ENCODE measurements at regions not wholly inside any gene's neighbourhood (a gene's known extent, or its start where the extent isn't known, plus 50 kb on each side); places are given as distances from the start of the nearest gene placed in this dataset.

DNA sequence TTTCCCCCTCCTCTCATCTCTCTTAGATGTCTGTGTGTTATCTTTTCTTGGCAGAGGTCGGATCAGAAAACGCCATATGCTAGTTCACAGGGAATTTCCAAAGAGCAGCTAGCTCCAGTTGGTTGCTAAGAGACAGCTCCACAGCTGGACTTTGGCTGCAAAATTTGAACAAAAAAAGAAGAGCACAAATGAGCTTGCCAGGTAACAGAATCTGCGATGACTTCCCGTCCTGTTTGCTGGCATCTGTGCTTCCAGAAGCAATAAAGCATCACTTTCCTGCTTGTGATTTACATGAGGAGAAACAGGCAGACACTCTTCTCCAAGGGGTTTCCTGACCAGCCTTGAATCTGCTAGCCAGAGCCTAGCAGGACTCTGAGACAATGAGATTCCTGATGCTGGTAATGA, 596.0 kb upstream of the B3GAT1 start:
- DNase-seq (ENCODE audit: low read depth in 1 of 2, low spot score in 2 of 2), result no peak
- Histone ChIP-seq H3K18ac (ENCODE audit: extremely low read depth, low read length) (no peak overlapping the region; the same call in 1 of the 2 replicates), H2AK5ac (ENCODE audit: low read depth, low read length) (no peak overlapping the region), H3K79me1 (ENCODE audit: low read depth, low read length) (no peaks in the 10 kb centered on the region), H3K4me3 (ENCODE audit: extremely low read depth in 1 of 4, insufficient read depth in 2 of 4, low read depth in 3 of 4, low read length in 4 of 4) (no peak overlapping the region), H3K23me2 (ENCODE audit: low read depth, low read length) (no peaks in the 10 kb centered on the region), H3K9ac (replicated peaks in 1 of 4; ENCODE audit: extremely low read depth in 1 of 4, low read depth in 3 of 4, low read length in 3 of 4) (no peak overlapping the region), H2AFZ (ENCODE audit: low read length) (no peak overlapping the region), H4K20me1 (replicated peaks in 1 of 2; ENCODE audit: control insufficient read depth in 1 of 2, insufficient read depth in 2 of 2, low read length in 2 of 2) (no peaks in the 10 kb centered on the region), H2BK5ac (ENCODE audit: low read depth, low read length) (no peak overlapping the region), H3K27me3 (replicated peaks in 1 of 4; ENCODE audit: control insufficient read depth in 3 of 4, extremely low read depth in 1 of 4, insufficient read depth in 3 of 4, low read length in 3 of 4) (no peaks in the 10 kb centered on the region), H3K36me3 (ENCODE audit: control insufficient read depth in 2 of 4, insufficient read depth in 4 of 4, low read length in 3 of 4) (no peaks in the 10 kb centered on the region), H3K23ac (ENCODE audit: insufficient read length) (no peak overlapping the region), H2BK12ac (ENCODE audit: low read depth, low read length) (no peak overlapping the region), H2BK15ac (ENCODE audit: low read length) (peak overlapping the region; percentile 49; the same call in 1 of the 2 replicates), H3K14ac (ENCODE audit: insufficient read length) (no peak overlapping the region), H3K79me2 (ENCODE audit: control insufficient read depth in 1 of 2, insufficient read depth in 2 of 2, low read length in 2 of 2) (no peaks in the 10 kb centered on the region), H3K56ac (replicated peaks; ENCODE audit: insufficient read length, low read depth, low read length) (no peak overlapping the region), H3K27ac (ENCODE audit: low read depth, low read length) (no peak overlapping the region), H2BK20ac (ENCODE audit: low read length) (peak overlapping the region; percentile 66; the same call in 1 of the 2 replicates), H3K4ac (replicated peaks; ENCODE audit: insufficient read length, low read depth, low read length) (no peak overlapping the region), H4K8ac (ENCODE audit: extremely low read depth, insufficient read depth, low read length) (no peak overlapping the region), H4K91ac (replicated peaks; ENCODE audit: insufficient read length, low read length) (no peak overlapping the region), H3K4me1 (replicated peaks in 1 of 4; ENCODE audit: control insufficient read depth in 3 of 4, insufficient read depth in 4 of 4, low read length in 3 of 4) (peaks cover 0 to 5% (median 0%) of the 10 kb centered on the region in 4 experiments; a peak in 2 of 7 replicates), H3K4me2 (ENCODE audit: insufficient read depth in 1 of 2, low read depth in 2 of 2, low read length in 2 of 2) (no peak overlapping the region), H3K9me3 (ENCODE audit: insufficient read depth in 2 of 2, low read depth in 1 of 2, low read length in 1 of 2) (no peaks in the 10 kb centered on the region), H2BK120ac (replicated peaks; ENCODE audit: low read depth, low read length) (no peak overlapping the region), H4K5ac (ENCODE audit: insufficient read length, low read depth, low read length) (no peak overlapping the region)
- CTCF ChIA-PET (ENCODE audit: partially characterized antibody), result interaction anchor here (0.9 to 2.2 kb wide), 4 partner anchors 9 to 146 kb away, joined by 3 to 7 read pairs (median 4); no protein-coding TSS in a partner anchor
- POLR2A ChIA-PET (ENCODE audit: partially characterized antibody), result interaction anchor here (1.0 to 1.2 kb wide), 2 partner anchors 23 to 61 kb away, joined by 3 read pairs; no protein-coding TSS in a partner anchor
- FAIRE-seq, result no peak
- WGBS, 2 experiments (ENCODE audit: extremely low coverage in 1 of 2, insufficient coverage in 1 of 2, insufficient read length in 1 of 2, insufficient replicate concordance in 2 of 2, low coverage in 1 of 2, low lambda C conversion rate in 2 of 2, missing lambda C conversion rate in 1 of 2), result 86% methylated on average over 4 of the region's 4 CpGs; no CpG with 5 or more reads in 1 of the 2 experiments
- TF ChIP-seq JUND (IDR thresholded peaks at IDR 0.05; ENCODE audit: low read length), result no peak
- TF ChIP-seq, protein P1, sequence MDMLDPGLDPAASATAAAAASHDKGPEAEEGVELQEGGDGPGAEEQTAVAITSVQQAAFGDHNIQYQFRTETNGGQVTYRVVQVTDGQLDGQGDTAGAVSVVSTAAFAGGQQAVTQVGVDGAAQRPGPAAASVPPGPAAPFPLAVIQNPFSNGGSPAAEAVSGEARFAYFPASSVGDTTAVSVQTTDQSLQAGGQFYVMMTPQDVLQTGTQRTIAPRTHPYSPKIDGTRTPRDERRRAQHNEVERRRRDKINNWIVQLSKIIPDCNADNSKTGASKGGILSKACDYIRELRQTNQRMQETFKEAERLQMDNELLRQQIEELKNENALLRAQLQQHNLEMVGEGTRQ (IDR thresholded peaks at IDR 0.05; ENCODE audit: low read length), result no peak
- TF ChIP-seq SRF (IDR thresholded peaks at IDR 0.05; ENCODE audit: low read depth, low read length), result no peak
- TF ChIP-seq, protein P2, sequence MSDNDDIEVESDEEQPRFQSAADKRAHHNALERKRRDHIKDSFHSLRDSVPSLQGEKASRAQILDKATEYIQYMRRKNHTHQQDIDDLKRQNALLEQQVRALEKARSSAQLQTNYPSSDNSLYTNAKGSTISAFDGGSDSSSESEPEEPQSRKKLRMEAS (IDR thresholded peaks at IDR 0.05), result no peak
- TF ChIP-seq BACH1 (IDR thresholded peaks at IDR 0.05; ENCODE audit: low read length), result no peak
- TF ChIP-seq EGR1 (IDR thresholded peaks at IDR 0.05; ENCODE audit: borderline replicate concordance, low read depth, low read length), result no peak
- no peak for TF ChIP-seq HDAC6 (IDR thresholded peaks at IDR 0.05; ENCODE audit: low read depth, low read length)
- no peak for TF ChIP-seq BCL11A (IDR thresholded peaks at IDR 0.05; ENCODE audit: low read depth in 2 of 2, low read length in 2 of 2)
- TF ChIP-seq RFX5 (IDR thresholded peaks at IDR 0.05; ENCODE audit: borderline replicate concordance, low read depth, low read length), result no peak
- no peak for TF ChIP-seq ZNF274 (IDR thresholded peaks at IDR 0.05; ENCODE audit: borderline replicate concordance, extremely low read depth, low read length)
